ENCODE measurements at regions not wholly inside any gene's neighbourhood (a gene's known extent, or its start where the extent isn't known, plus 50 kb on each side); places are given as distances from the start of the nearest gene placed in this dataset.

- TF ChIP-seq ZIK1 (CRISPR knock-in tag; IDR thresholded peaks at IDR 0.05; ENCODE audit: borderline replicate concordance, low read depth) (no peak), ZNF781 (CRISPR knock-in tag; IDR thresholded peaks at IDR 0.05; ENCODE audit: borderline replicate concordance, not compliant biosample characterization) (no peak), E2F1 (CRISPR knock-in tag; IDR thresholded peaks at IDR 0.05) (no peak), ZBTB20 (CRISPR knock-in tag; IDR thresholded peaks at IDR 0.05; ENCODE audit: borderline replicate concordance, low read depth) (no peak), NR1H2 (CRISPR knock-in tag; IDR thresholded peaks at IDR 0.05; ENCODE audit: borderline replicate concordance, low read depth) (no peak), PHF21A (CRISPR knock-in tag; IDR thresholded peaks at IDR 0.05) (no peak), ZFP36 (IDR thresholded peaks at IDR 0.05; ENCODE audit: borderline replicate concordance, low read depth, low read length, partially characterized antibody) (no peak), HOMEZ (CRISPR knock-in tag; IDR thresholded peaks at IDR 0.05; ENCODE audit: low read depth) (peak; percentile 57; the same call in 1 of the 2 replicates), ZNF253 (CRISPR knock-in tag; IDR thresholded peaks at IDR 0.05; ENCODE audit: borderline replicate concordance) (no peak), ZNF460 (CRISPR knock-in tag; IDR thresholded peaks at IDR 0.05; ENCODE audit: borderline replicate concordance) (no peak), RNF219 (CRISPR knock-in tag; IDR thresholded peaks at IDR 0.05) (no peak), ZNF687 (CRISPR knock-in tag; IDR thresholded peaks at IDR 0.05) (no peak), BCL6 (CRISPR knock-in tag; IDR thresholded peaks at IDR 0.05) (peak; percentile 48; the same call in 1 of the 2 replicates), FOXA3 (CRISPR knock-in tag; IDR thresholded peaks at IDR 0.05) (peak; percentile 44; the same call in 1 of the 2 replicates)
- TF ChIP-seq, protein P1, sequence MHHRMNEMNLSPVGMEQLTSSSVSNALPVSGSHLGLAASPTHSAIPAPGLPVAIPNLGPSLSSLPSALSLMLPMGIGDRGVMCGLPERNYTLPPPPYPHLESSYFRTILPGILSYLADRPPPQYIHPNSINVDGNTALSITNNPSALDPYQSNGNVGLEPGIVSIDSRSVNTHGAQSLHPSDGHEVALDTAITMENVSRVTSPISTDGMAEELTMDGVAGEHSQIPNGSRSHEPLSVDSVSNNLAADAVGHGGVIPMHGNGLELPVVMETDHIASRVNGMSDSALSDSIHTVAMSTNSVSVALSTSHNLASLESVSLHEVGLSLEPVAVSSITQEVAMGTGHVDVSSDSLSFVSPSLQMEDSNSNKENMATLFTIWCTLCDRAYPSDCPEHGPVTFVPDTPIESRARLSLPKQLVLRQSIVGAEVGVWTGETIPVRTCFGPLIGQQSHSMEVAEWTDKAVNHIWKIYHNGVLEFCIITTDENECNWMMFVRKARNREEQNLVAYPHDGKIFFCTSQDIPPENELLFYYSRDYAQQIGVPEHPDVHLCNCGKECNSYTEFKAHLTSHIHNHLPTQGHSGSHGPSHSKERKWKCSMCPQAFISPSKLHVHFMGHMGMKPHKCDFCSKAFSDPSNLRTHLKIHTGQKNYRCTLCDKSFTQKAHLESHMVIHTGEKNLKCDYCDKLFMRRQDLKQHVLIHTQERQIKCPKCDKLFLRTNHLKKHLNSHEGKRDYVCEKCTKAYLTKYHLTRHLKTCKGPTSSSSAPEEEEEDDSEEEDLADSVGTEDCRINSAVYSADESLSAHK (CRISPR knock-in tag; IDR thresholded peaks at IDR 0.05; ENCODE audit: borderline replicate concordance), result no peak
- TF ChIP-seq, protein P2, sequence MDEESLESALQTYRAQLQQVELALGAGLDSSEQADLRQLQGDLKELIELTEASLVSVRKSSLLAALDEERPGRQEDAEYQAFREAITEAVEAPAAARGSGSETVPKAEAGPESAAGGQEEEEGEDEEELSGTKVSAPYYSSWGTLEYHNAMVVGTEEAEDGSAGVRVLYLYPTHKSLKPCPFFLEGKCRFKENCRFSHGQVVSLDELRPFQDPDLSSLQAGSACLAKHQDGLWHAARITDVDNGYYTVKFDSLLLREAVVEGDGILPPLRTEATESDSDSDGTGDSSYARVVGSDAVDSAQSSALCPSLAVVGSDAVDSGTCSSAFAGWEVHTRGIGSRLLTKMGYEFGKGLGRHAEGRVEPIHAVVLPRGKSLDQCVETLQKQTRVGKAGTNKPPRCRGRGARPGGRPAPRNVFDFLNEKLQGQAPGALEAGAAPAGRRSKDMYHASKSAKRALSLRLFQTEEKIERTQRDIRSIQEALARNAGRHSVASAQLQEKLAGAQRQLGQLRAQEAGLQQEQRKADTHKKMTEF (CRISPR knock-in tag; IDR thresholded peaks at IDR 0.05), result peak; percentile 23; the same call in 1 of the 2 replicates
Measured at GRCh38 chr2:78535395-78535794, 490.1 kb upstream of the REG3G start (continued).

Measured in HepG2 (cell line).